ENCODE measurements at regions not wholly inside any gene's neighbourhood (a gene's known extent, or its start where the extent isn't known, plus 50 kb on each side); places are given as distances from the start of the nearest gene placed in this dataset.

- intact Hi-C loops (cut with micrococcal nuclease; ENCODE audit: unreplicated experiment) (no loop called here), in situ Hi-C loops (cut with HindIII; ENCODE audit: low pct_unique_long_range_greater_than_20kb, low sequenced_read_pairs) (no loop called here)
- ChIA-PET CTCF (no interaction called here), POLR2A (no interaction called here)
- BruUV-seq (replicated peaks), result no TSS peak
- no peaks in the 10 kb centered on the region for H3K9me3 ChIP-seq (ENCODE audit: control insufficient read depth, insufficient read depth, low read depth, low read length)
- DNase-seq (ENCODE audit: low read depth, low spot score) (no peak), ATAC-seq (no peak)
- no peaks in the 10 kb centered on the region for H3K4me1 ChIP-seq (ENCODE audit: control insufficient read depth, insufficient read depth, low read length)
- no peaks in the 10 kb centered on the region for H3K36me3 ChIP-seq (ENCODE audit: control insufficient read depth, insufficient read depth, low read length)
- no peak overlapping the region for H3K27ac ChIP-seq (ENCODE audit: low read length)
- TF ChIP-seq POLR2AphosphoS5 (IDR thresholded peaks at IDR 0.05; ENCODE audit: low read depth, low read length) (no peak), REST (IDR thresholded peaks at IDR 0.05; ENCODE audit: insufficient read depth in 1 of 2, low read depth in 2 of 2, low read length in 1 of 2) (no peak), CTCF (IDR thresholded peaks at IDR 0.05) (no peak), SIN3A (IDR thresholded peaks at IDR 0.05; ENCODE audit: borderline replicate concordance, insufficient read depth, low read depth, low read length) (no peak), TCF7L2 (IDR thresholded peaks at IDR 0.05; ENCODE audit: low read depth, low read length) (no peak)
- H3K4me3 ChIP-seq (ENCODE audit: low read depth in 2 of 2, low read length in 2 of 2), result no peak overlapping the region
- H3K27me3 ChIP-seq (ENCODE audit: control insufficient read depth, insufficient read depth, low read length), result no peaks in the 10 kb centered on the region
These were observed 118.7 kb upstream of the BARHL2 start for GRCh38 chr1:90835661-90836344.

- Histone ChIP-seq H3K4me3 (ENCODE audit: low read depth in 2 of 2, low read length in 2 of 2) (no peak overlapping the region), H3K36me3 (ENCODE audit: control insufficient read depth, insufficient read depth, low read length) (no peaks in the 10 kb centered on the region), H3K27ac (ENCODE audit: low read length) (no peak overlapping the region), H3K4me1 (ENCODE audit: control insufficient read depth, insufficient read depth, low read length) (no peaks in the 10 kb centered on the region), H3K9me3 (ENCODE audit: control insufficient read depth, insufficient read depth, low read depth, low read length) (no peaks in the 10 kb centered on the region), H3K27me3 (ENCODE audit: control insufficient read depth, insufficient read depth, low read length) (no peaks in the 10 kb centered on the region)
- intact Hi-C loops (cut with micrococcal nuclease; ENCODE audit: unreplicated experiment) (no loop called here), in situ Hi-C loops (cut with HindIII; ENCODE audit: low pct_unique_long_range_greater_than_20kb, low sequenced_read_pairs) (no loop called here)
- no TSS peak for BruUV-seq (replicated peaks)
- CTCF ChIA-PET, result no interaction called here
- no peak for TF ChIP-seq POLR2AphosphoS5 (IDR thresholded peaks at IDR 0.05; ENCODE audit: low read depth, low read length)
- no peak for TF ChIP-seq SIN3A (IDR thresholded peaks at IDR 0.05; ENCODE audit: borderline replicate concordance, insufficient read depth, low read depth, low read length)
- no peak for TF ChIP-seq CTCF (IDR thresholded peaks at IDR 0.05)
- TF ChIP-seq REST (IDR thresholded peaks at IDR 0.05; ENCODE audit: insufficient read depth in 1 of 2, low read depth in 2 of 2, low read length in 1 of 2), result no peak
- TF ChIP-seq TCF7L2 (IDR thresholded peaks at IDR 0.05; ENCODE audit: low read depth, low read length), result no peak
- POLR2A ChIA-PET, result no interaction called here
- DNase-seq (ENCODE audit: low read depth, low spot score) (no peak), ATAC-seq (no peak)
These were observed 118.0 kb upstream of the BARHL2 start for GRCh38 chr1:90834886-90835660.
